GM12864 (cell line): ENCODE measurements at regions not wholly inside any gene's neighbourhood (a gene's known extent, or its start where the extent isn't known, plus 50 kb on each side); places are given as distances from the start of the nearest gene placed in this dataset.

Experiments
- DNase-seq: peaks from one replicate; pipeline ENCODE4 v3.0.0-alpha.2; 2011; ENCODE audit warnings: low read depth
- H3K4me3 ChIP-seq: 2 replicates; pipeline ENCODE4 v1.5.1; 2011; ENCODE audit warnings: mild to moderate bottlenecking, low read depth, low read length, control low read depth
- TF ChIP-seq, protein P1 (sequence below): IDR thresholded peaks from 2 replicates; pipeline ENCODE4 v1.5.1; 2011; ENCODE audit warnings: low read depth, mild to moderate bottlenecking, moderate library complexity, low read length, control low read depth, inconsistent platforms; ENCODE audit errors: missing control alignments

DNA sequence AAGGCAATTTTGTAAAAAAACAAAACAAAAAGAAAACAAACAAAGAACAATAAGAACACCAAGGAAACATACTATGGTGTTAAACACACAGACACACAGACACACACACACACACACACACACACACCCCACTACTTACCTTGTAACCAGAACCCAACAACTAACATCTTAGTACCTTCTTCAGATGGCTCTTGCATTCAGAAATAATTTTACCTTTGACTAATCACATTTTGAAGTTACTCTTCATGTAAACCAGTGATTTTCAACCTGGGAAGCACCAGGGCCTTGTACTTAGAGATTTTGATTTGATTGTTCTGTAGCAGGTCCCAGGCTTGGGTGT lies 87.5 kb downstream of the AQP4 start:
- DNase-seq, result no peak
- H3K4me3 ChIP-seq, result no peak overlapping the region
- TF ChIP-seq, protein P1, sequence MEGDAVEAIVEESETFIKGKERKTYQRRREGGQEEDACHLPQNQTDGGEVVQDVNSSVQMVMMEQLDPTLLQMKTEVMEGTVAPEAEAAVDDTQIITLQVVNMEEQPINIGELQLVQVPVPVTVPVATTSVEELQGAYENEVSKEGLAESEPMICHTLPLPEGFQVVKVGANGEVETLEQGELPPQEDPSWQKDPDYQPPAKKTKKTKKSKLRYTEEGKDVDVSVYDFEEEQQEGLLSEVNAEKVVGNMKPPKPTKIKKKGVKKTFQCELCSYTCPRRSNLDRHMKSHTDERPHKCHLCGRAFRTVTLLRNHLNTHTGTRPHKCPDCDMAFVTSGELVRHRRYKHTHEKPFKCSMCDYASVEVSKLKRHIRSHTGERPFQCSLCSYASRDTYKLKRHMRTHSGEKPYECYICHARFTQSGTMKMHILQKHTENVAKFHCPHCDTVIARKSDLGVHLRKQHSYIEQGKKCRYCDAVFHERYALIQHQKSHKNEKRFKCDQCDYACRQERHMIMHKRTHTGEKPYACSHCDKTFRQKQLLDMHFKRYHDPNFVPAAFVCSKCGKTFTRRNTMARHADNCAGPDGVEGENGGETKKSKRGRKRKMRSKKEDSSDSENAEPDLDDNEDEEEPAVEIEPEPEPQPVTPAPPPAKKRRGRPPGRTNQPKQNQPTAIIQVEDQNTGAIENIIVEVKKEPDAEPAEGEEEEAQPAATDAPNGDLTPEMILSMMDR, result no peak

DNA sequence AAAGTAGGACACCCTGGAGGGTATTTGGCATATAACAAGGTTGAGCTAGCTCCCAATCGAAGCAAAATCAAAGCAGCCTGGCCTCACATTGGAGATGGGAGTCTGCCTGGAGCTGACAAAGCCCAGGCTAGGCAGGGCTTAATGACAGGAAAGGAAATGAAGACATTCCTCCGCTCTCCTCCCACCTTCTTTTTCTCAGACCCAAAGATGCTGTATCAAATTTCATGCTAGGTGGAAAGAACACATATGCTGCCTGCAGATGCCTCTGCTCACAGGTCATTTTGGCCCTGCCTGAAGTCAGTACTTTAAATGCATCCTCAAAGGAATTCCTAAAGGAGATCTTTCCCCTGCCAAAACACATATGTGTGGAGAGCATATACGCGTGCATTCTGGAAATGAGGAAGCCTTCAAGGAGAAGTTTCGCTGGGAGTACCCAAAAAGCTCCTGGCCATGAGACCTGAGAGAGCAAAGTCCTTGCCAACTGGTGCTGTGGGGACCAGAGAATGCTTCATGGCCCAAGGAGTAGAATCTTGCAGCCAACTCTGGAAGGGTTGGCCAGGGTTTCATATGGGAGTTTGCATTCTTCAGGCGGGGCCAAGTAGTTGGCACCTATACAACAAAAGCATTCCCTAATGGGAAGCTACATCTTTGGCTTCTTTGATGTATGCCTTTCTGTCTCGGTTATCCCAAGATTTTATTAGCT lies 88.0 kb downstream of the AQP4 start:
- no peak overlapping the region for H3K4me3 ChIP-seq
- TF ChIP-seq, protein P1, result no peak
- no peak for DNase-seq

- TF ChIP-seq, protein P1, result no peak
- no peak overlapping the region for H3K4me3 ChIP-seq
- DNase-seq, result no peak
Measured at GRCh38 chr18:26772691-26773090, 92.8 kb downstream of the AQP4 start.

DNA sequence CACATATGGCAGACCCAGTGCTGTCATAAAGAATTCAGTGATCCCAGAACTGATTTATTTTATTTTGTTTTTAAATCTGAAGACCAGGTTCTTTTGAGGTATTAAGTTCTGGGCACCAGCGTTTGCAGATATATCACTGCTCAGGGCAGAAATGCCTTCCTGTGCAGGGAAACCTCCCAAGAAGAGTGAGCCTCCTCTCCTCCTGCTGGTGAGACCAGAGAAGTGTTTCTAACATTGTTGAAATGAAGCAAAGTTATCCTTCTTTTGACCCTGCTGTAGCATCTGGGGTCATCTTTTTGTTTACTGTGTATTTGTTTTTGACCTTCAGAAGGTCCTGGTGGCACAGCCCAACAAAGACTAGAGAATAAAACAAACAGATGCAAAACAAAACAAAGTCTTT lies 94.0 kb downstream of the AQP4 start:
- H3K4me3 ChIP-seq, result no peak overlapping the region
- no peak for DNase-seq
- TF ChIP-seq, protein P1, result peak; percentile 48

- TF ChIP-seq, protein P1, result no peak
- no peak for DNase-seq
- H3K4me3 ChIP-seq, result no peak overlapping the region
Measured at GRCh38 chr18:26768385-26768784, 97.1 kb downstream of the AQP4 start.

DNA sequence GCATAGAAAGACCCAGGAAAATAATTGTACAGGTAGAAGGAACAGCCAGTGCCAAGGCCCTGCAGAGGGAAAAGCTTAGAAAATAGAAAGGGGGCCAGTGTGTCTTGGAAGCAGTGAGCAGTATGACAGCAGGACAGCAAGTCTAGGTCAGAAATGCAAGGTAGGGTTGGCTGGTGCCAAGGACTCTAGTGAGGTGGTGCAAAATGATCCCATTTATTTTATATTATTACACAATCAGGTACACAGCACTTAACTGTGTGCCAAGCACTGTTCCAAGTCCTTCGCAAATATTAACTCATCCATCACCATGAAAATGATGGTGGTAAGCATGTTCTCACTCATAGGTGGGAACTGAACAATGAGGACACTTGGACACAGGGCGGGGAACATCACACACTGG lies 100.0 kb downstream of the AQP4 start:
- TF ChIP-seq, protein P1, result no peak
- DNase-seq, result no peak
- H3K4me3 ChIP-seq, result no peak overlapping the region

DNA sequence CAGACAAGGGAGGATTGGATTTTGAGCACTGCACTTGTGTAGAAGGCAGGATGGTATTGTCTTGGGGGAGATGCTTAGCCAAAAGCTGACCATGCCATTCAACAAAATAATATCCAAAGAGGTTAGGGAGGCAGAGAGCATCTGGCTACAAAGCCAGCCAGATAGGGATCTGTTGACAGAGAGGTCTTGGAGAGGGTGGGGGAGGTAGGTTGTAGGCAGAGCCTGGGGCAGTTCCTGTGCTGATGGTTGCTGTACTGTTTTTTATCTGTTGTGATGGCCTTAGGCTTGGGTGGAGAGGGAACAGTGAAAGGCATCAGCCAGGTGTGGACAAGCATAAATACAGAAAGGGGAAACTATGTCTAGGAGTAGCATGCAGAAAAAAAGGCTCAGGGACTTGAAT lies 100.9 kb downstream of the AQP4 start:
- DNase-seq, result no peak
- TF ChIP-seq, protein P1, result no peak
- H3K4me3 ChIP-seq, result no peak overlapping the region
